Vagina (tissue), 2 donors: ENCODE measurements at regions not wholly inside any gene's neighbourhood (a gene's known extent, or its start where the extent isn't known, plus 50 kb on each side); places are given as distances from the start of the nearest gene placed in this dataset.

Source experiments
- POLR2A ChIP-seq, 2 donors: fragments of 450-650 bp; IDR thresholded peaks; one replicate each; pipeline ENCODE4 v1.6.1; 2017; ENCODE audit warnings: antibody characterized with exemption in 2 of 2, mild to moderate bottlenecking in 2 of 2, moderate library complexity in 2 of 2
- TF ChIP-seq, protein P1 (sequence below), 3 experiments: fragments of 450-650 bp in 2 of 3; fragments of 200-600 bp in 1 of 3; sonication (generic) in 1 of 3; IDR thresholded peaks; one replicate each; pipeline ENCODE4 v1.5.1; 2017 to 2019; ENCODE audit warnings: antibody characterized with exemption in 3 of 3, mild to moderate bottlenecking in 2 of 3, moderate library complexity in 2 of 3

DNA sequence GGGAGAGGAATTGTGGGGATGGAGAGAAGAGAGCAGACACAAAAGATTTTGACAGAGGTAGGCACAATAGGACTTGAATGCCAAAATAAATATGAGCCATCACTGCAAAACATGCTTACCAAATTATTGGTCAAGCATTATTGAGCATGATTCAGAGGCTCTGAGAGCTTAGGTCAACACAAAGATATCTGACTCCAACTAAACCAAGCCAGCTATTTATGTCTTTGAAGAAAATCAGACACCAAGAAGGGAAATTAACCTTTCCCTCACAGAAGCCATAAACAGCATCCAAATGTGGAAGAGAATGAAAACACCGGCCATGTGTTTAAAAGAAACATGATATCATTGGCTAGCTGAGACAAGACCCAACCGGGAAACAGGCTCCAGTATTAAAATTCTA is 323.2 kb downstream of the RAB28 start:
- no peak for TF ChIP-seq POLR2A (IDR thresholded peaks at IDR 0.05)
- TF ChIP-seq, protein P1, sequence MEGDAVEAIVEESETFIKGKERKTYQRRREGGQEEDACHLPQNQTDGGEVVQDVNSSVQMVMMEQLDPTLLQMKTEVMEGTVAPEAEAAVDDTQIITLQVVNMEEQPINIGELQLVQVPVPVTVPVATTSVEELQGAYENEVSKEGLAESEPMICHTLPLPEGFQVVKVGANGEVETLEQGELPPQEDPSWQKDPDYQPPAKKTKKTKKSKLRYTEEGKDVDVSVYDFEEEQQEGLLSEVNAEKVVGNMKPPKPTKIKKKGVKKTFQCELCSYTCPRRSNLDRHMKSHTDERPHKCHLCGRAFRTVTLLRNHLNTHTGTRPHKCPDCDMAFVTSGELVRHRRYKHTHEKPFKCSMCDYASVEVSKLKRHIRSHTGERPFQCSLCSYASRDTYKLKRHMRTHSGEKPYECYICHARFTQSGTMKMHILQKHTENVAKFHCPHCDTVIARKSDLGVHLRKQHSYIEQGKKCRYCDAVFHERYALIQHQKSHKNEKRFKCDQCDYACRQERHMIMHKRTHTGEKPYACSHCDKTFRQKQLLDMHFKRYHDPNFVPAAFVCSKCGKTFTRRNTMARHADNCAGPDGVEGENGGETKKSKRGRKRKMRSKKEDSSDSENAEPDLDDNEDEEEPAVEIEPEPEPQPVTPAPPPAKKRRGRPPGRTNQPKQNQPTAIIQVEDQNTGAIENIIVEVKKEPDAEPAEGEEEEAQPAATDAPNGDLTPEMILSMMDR (IDR thresholded peaks at IDR 0.05) = no peak
